ENCODE measurements at regions not wholly inside any gene's neighbourhood (a gene's known extent, or its start where the extent isn't known, plus 50 kb on each side); places are given as distances from the start of the nearest gene placed in this dataset.

DNA sequence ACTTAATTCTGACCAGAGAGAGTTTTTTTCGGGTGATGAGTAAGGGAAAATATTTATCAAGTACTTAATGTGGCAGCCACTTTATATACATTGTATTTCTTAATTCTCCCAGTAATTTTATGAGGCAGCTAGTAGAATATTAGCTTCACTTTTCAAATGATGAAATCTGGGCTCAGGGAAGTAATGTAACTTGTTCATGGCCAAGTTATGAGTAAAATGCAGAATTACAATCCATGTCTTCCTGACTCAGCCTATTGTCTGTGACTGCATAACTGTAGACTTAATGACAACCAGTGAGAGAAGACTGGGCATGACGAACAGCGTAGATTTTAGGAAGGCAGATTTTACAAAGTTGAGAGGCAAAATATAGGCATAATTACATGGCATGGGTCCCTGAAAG is 106.7 kb upstream of the MIS18BP1 start:
- H3K4me2 ChIP-seq (ENCODE audit: low read depth, low read length) = no peak overlapping the region
- no peaks in the 10 kb centered on the region for H3K4me1 ChIP-seq (ENCODE audit: low read length)
- no peaks in the 10 kb centered on the region for H3K27me3 ChIP-seq (replicated peaks; ENCODE audit: insufficient read depth, low read length)
- H2AFZ ChIP-seq (ENCODE audit: low read length) = no peak overlapping the region
- H3K4me3 ChIP-seq (ENCODE audit: low read length) = no peak overlapping the region
- H3K9me2 ChIP-seq (replicated peaks; ENCODE audit: insufficient read depth, low read length) = no peaks in the 10 kb centered on the region
- no peak for DNase-seq
- no peaks in the 10 kb centered on the region for H3F3A ChIP-seq (ENCODE audit: insufficient read depth, low read length)
- no peaks in the 10 kb centered on the region for H3K9me3 ChIP-seq (replicated peaks; ENCODE audit: insufficient read depth, low read length)
- H4K20me1 ChIP-seq (ENCODE audit: insufficient read depth, low read length) = no peaks in the 10 kb centered on the region
- H3K36me3 ChIP-seq (replicated peaks; ENCODE audit: insufficient read depth, low read length) = no peaks in the 10 kb centered on the region
- H3K79me2 ChIP-seq (ENCODE audit: low read length) = no peaks in the 10 kb centered on the region
- TF ChIP-seq, protein P1, sequence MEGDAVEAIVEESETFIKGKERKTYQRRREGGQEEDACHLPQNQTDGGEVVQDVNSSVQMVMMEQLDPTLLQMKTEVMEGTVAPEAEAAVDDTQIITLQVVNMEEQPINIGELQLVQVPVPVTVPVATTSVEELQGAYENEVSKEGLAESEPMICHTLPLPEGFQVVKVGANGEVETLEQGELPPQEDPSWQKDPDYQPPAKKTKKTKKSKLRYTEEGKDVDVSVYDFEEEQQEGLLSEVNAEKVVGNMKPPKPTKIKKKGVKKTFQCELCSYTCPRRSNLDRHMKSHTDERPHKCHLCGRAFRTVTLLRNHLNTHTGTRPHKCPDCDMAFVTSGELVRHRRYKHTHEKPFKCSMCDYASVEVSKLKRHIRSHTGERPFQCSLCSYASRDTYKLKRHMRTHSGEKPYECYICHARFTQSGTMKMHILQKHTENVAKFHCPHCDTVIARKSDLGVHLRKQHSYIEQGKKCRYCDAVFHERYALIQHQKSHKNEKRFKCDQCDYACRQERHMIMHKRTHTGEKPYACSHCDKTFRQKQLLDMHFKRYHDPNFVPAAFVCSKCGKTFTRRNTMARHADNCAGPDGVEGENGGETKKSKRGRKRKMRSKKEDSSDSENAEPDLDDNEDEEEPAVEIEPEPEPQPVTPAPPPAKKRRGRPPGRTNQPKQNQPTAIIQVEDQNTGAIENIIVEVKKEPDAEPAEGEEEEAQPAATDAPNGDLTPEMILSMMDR (IDR thresholded peaks at IDR 0.05; ENCODE audit: low read length) = no peak
- TF ChIP-seq EZH2 (optimal IDR thresholded peaks at IDR 0.05; ENCODE audit: low read depth, low read length) = no peak
- TF ChIP-seq EZH2phosphoT487 (IDR thresholded peaks at IDR 0.05; ENCODE audit: low read length) = no peak
- no peak overlapping the region for H3K9ac ChIP-seq (ENCODE audit: low read length)
- H3K27ac ChIP-seq (ENCODE audit: low read length) = no peak overlapping the region

DNA sequence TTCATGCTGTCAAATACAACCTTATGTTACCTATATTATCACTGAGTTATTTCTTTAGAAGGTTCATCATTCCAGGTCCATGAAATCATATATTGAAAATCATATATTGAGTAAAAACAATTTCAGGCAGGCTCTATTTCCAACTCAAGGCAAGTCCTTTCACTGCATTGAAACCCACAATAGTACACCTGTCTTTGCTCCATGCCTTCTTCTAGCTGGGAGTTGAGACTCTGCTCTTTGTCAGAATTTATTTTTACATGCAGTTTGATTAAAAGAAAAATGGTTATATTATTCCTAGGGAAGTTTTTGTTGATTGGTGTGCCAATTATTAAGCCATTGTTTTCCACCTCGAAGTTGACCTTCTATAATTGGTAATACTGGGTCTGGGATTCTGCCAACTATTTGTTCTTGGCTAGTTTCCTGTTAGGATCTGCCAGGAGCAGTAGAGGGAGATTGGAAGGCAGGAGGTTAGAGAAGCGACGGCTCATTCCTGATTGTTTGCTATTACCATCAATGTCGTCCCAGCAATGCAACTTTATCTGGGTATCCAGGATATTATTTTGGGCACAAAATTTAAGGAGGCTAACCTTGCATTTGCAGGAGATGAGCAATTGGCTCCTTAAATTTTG is 79.5 kb upstream of the MIS18BP1 start:
- Histone ChIP-seq H3K9me3 (replicated peaks; ENCODE audit: insufficient read depth, low read length) (no peaks in the 10 kb centered on the region), H3K4me2 (ENCODE audit: low read depth, low read length) (no peak overlapping the region), H3K27ac (ENCODE audit: low read length) (no peak overlapping the region), H3F3A (ENCODE audit: insufficient read depth, low read length) (no peaks in the 10 kb centered on the region), H3K9me2 (replicated peaks; ENCODE audit: insufficient read depth, low read length) (no peaks in the 10 kb centered on the region), H3K9ac (ENCODE audit: low read length) (no peak overlapping the region), H4K20me1 (ENCODE audit: insufficient read depth, low read length) (no peaks in the 10 kb centered on the region), H2AFZ (ENCODE audit: low read length) (no peak overlapping the region), H3K36me3 (replicated peaks; ENCODE audit: insufficient read depth, low read length) (no peaks in the 10 kb centered on the region), H3K4me3 (ENCODE audit: low read length) (no peak overlapping the region), H3K27me3 (replicated peaks; ENCODE audit: insufficient read depth, low read length) (no peaks in the 10 kb centered on the region), H3K4me1 (ENCODE audit: low read length) (no peaks in the 10 kb centered on the region), H3K79me2 (ENCODE audit: low read length) (no peaks in the 10 kb centered on the region)
- TF ChIP-seq EZH2 (optimal IDR thresholded peaks at IDR 0.05; ENCODE audit: low read depth, low read length) = no peak
- TF ChIP-seq, protein P1 (IDR thresholded peaks at IDR 0.05; ENCODE audit: low read length) = no peak
- TF ChIP-seq EZH2phosphoT487 (IDR thresholded peaks at IDR 0.05; ENCODE audit: low read length) = no peak
- DNase-seq = no peak

DNA sequence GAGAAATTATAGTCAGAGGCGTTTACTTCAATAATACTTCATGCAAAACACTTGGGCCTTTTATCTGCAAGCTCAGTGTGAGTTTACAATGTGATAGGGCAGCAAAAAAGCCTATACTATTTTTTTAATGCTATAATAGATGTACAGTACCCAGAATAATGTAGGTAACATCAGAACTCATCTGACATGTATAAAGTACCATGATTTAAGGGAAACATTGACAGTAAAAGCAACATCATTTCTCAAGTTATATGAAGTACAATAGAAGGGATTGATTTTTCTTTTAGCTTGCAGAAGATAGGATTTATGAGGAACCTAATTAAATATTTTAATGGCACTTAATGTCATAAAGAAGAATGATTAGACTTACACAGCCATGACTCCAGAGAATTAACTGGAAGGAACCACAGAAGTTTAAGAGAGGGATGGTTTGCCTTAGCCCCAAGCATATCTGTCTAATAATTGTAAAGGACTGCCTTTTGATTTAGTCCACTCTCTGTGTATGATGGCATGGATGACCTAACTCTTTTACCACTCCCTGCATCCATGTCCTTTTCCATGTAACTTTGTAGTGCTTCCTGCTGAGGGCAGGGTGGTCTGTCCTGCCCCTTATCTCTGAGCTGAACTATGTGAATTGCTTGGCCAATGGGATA is 55.9 kb upstream of the MIS18BP1 start:
- DNase-seq = no peak
- H3K9me3 ChIP-seq (replicated peaks; ENCODE audit: insufficient read depth, low read length) = no peaks in the 10 kb centered on the region
- H3K27me3 ChIP-seq (replicated peaks; ENCODE audit: insufficient read depth, low read length) = no peaks in the 10 kb centered on the region
- H3F3A ChIP-seq (ENCODE audit: insufficient read depth, low read length) = no peaks in the 10 kb centered on the region
- H4K20me1 ChIP-seq (ENCODE audit: insufficient read depth, low read length) = no peaks in the 10 kb centered on the region
- H3K4me2 ChIP-seq (ENCODE audit: low read depth, low read length) = no peak overlapping the region
- no peak overlapping the region for H2AFZ ChIP-seq (ENCODE audit: low read length)
- no peak overlapping the region for H3K4me3 ChIP-seq (ENCODE audit: low read length)
- no peaks in the 10 kb centered on the region for H3K79me2 ChIP-seq (ENCODE audit: low read length)
- H3K27ac ChIP-seq (ENCODE audit: low read length) = no peak overlapping the region
- H3K36me3 ChIP-seq (replicated peaks; ENCODE audit: insufficient read depth, low read length) = no peaks in the 10 kb centered on the region
- H3K9me2 ChIP-seq (replicated peaks; ENCODE audit: insufficient read depth, low read length) = no peaks in the 10 kb centered on the region
- H3K4me1 ChIP-seq (ENCODE audit: low read length) = no peaks in the 10 kb centered on the region
- TF ChIP-seq EZH2 (optimal IDR thresholded peaks at IDR 0.05; ENCODE audit: low read depth, low read length) (no peak), EZH2phosphoT487 (IDR thresholded peaks at IDR 0.05; ENCODE audit: low read length) (no peak)
- TF ChIP-seq, protein P1 (IDR thresholded peaks at IDR 0.05; ENCODE audit: low read length) = no peak
- H3K9ac ChIP-seq (ENCODE audit: low read length) = no peak overlapping the region

Measured in MM.1S (cell line).